HG03175 (cell line): ENCODE measurements at regions not wholly inside any gene's neighbourhood (a gene's known extent, or its start where the extent isn't known, plus 50 kb on each side); places are given as distances from the start of the nearest gene placed in this dataset.
"Not testable (repeated sequence)": the region's sequence is repeated elsewhere in the genome, so short reads cannot be mapped to it uniquely, and the experiment has no call there.

Experiments
- ATAC-seq: cut with Tn5 transposase; IDR thresholded peaks from one replicate; pipeline ENCODE4 v1.9.1; 2021; ENCODE audit warnings: mild to moderate bottlenecking, moderate library complexity; ENCODE audit not compliant: unreplicated experiment

DNA sequence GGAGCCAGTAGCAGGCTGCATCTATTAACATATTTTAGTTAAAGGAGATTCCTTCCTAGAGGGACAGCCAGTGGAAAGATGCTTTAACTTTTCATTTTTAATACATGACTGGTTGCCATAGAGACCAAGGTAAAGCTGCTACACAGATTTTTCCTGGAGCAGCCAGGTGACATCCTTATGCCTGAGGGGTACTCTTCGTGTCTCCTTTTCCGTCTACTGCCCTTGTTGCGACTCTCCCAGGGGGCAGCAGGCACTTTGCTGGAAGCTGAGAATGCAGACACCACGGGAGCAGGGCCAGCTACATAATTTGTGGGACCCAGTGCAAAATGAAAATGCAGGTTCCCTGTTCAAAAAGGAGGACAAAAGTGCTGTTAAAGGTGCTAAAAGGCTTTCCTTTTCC lies 340.4 kb downstream of the CEP170 start:
- ATAC-seq = not testable (repeated sequence)

GRCh38 chr1:242912855-242913254 lies 342.2 kb downstream of the CEP170 start:
- not testable (repeated sequence) for ATAC-seq

GRCh38 chr1:242900558-242900957 lies 354.5 kb downstream of the CEP170 start:
- ATAC-seq = peak; percentile 86

DNA sequence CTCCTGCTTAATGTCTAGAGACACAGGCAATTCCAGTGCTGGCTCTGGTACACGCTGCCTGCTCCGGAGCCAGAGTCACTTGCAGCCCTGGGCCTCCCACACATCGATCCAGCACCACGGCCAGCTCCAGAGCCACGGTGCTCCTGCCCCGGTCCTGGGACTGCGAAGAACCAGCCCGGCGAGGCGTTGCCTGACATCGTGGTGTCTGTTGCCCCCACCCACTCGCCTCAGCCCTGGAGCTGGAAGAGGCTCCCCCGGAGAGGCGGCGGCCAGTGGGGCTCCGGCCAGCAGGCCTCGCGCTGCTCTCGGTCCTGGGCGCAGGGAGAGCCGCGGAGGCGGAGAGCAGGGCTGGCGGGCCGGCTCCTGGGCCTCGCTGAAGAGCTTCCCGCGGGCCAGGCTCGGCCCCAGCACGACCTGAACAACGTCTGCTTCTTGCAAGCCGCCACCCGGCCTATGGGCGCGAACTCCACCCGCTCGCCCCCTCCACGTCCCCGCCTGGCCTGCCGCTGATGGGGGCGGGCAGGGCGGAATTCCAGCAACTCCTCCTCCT lies 364.8 kb downstream of the CEP170 start:
- ATAC-seq = no peak

DNA sequence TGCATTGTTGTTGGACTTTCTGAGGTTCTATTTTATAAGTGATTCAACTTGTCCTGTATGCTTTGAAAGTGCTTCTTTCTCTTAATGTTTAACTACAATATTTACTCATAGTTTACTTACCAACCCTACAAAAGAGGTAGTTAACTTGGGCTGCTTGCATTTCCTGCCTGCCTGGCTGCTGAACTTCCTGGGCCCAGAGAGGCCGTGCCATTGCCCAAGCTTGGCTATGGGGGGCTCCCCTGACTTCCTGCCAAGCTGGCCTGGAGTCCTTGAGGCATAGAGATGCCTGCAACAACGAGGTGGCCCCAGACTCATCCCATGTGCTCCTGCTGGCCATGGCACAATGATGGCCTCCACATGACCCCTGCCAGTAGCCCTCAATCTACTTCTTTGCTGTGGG lies 361.6 kb upstream of the PLD5 start:
- ATAC-seq = peak; percentile 96

DNA sequence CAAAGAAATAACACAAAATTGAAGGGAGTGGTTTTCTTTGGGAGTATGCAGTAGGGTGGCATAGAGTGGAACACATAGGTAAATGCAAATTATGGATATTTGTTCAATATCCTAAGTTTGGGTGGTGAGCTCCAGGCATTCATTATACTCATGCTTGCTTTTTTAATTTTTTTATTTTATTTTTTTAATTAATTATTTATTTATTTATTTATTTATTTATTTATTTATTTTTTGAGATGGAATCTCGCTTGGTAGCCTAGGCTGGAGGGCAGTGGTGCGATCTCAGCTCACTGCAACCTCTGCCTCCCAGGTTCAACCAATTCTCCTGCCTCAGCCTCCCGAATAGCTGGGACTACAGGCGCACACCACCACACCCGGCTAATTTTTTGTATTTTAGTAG lies 355.5 kb upstream of the PLD5 start:
- not testable (repeated sequence) for ATAC-seq

DNA sequence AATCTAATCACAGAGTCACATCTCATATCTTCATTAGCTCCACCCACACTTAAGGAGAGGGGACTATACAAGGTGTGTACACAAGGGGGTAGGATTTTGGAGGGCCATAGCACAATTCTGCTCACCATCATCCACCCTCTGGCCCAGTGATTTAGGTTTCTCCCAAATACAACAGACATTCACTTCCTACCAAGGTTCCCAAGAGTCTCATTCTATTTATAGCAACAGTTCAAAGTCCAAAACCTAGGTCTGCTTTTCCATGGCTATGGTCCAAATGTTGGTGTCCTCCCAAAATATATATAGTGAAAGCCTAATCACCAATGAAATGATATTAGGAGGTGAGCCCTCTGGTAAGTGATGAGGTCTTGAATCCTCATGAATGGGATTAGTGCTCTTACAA lies 353.2 kb upstream of the PLD5 start:
- no peak for ATAC-seq

GRCh38 chr1:242877229-242877628 lies 352.7 kb upstream of the PLD5 start:
- ATAC-seq = no peak

GRCh38 chr1:242876030-242876429 lies 351.5 kb upstream of the PLD5 start:
- no peak for ATAC-seq

DNA sequence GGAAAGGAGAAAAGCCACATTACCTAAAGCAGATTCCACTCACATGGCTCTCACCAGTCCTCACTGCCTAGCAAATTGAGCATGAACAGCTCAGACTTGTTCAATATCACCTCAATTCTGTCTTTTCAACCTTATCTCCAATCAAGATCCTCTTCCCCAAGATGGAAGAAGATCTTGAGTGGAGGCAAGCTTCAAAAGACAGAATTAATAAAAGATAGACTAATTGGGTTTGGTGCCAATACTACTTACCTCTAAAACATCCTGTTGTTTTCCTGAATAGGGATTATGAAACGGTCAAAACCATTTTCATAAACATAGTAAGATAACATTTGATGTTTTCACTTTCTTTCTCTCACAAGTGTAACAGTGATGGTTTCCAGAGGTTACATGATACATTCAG lies 349.2 kb upstream of the PLD5 start:
- no peak for ATAC-seq

- ATAC-seq = no peak
Observed at GRCh38 chr1:242872521-242872920, 348.0 kb upstream of the PLD5 start.

DNA sequence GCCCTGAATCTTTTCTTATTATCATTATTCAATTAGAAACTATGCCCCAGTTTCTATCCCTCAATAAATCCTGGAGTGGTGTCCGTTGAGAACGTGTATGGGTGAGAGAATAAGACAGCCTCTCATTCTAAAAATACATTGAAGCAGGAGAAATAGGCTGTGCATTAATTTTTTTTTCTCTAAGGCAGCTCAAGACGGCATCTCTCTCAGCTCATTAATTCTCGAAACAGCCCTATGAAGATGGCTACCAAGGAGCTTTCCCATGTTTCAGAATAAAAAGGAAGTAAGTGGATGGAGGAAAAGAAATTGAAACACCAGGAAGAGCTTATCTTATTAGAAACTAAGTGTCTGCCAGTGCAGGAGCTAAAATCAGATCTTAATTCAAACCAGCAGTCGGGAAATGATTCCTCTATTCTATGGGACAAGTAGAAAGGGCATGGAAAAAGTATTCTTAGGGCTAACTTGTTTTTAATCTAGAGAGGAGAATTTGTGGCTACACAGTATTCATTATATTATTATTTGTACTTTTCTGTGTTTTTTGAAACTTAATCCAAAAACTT lies 347.1 kb upstream of the PLD5 start:
- no peak for ATAC-seq

GRCh38 chr1:242870966-242871365 lies 346.5 kb upstream of the PLD5 start:
- ATAC-seq = peak; percentile 60

DNA sequence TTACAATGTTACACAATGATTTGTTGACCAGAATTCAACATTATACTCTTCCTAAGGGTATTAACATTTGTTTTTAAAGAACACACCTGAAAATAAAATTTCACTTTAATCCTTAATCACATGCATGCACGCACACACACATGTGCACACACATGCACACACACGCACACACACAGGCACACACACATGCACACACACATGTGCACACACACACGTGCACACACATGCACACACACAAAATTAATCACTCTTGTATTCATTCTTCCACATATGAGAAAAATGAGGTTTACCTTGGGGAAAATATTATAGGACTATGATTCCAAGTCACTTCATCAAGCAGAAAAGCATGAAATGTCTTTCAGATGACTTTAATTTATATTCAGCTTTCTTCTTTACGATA lies 331.8 kb upstream of the PLD5 start:
- ATAC-seq = no peak

- no peak for ATAC-seq
Observed at GRCh38 chr1:242854466-242854865, 330.0 kb upstream of the PLD5 start.

DNA sequence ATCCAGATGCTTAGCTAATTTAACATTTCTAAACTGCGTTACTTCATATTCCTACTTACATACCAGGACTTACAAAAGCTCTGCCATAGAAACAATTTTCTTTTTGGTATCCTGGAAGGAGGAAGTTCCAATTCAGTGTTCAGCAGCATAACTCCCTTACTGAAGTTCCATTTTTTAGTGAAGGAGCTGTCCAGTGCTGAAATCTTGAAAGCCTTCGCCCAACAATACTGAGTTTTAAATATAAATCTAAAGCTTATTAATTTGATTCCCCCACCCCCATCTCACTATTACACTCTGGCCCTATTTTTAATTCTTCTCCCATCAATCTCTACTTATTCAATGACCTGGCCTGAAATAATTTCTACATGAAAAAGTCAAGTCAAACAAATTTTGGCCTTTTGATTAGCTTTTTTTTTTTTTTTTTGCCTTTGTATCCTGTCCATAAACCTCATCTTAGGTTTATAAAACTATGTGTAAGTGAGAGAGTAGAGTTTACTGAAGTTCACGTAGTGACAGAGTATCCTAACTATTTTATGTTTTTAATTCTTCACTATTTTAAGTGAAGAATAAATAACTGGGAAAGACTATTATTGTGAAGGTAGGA lies 323.0 kb upstream of the PLD5 start:
- ATAC-seq = no peak

- ATAC-seq = no peak
Observed at GRCh38 chr1:242842094-242842493, 317.6 kb upstream of the PLD5 start.

DNA sequence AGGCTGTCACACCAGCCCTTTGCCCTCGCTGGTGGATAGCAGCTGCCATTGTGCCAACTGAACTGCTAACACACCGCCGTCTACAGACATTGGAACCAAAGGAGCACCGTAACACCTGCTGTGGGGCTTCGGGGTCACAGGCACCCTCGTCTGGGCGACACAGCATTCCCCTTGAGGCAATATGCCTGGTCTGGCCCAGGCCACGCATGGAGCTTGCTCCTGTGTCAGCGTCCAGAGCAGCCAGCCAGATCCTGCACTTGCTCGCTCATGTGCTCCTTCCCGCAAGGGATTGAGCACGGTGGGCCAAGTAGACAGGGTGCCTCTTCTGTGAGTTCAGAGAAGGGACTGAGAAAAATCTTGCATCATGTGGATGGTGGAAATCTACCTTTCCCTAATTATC lies 314.6 kb upstream of the PLD5 start:
- no peak for ATAC-seq

DNA sequence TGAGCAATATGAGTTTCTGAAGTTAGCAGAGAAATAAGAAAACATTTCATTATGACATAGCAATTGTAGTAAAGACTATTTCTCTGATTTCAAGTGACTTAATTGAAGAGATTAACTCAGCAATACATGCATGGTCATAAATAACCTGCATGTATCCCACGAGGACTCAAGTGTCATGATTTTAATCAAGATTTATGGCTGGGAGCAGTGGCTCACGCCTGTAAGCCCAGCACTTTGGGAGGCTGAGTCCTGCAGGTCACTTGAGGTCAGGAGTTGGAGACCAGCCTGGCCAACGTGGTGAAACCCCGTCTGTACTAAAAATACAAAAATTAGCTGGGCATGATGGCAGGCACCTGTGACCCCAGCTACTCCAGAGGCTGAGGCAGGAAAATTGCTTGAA lies 311.9 kb upstream of the PLD5 start:
- ATAC-seq = no peak

DNA sequence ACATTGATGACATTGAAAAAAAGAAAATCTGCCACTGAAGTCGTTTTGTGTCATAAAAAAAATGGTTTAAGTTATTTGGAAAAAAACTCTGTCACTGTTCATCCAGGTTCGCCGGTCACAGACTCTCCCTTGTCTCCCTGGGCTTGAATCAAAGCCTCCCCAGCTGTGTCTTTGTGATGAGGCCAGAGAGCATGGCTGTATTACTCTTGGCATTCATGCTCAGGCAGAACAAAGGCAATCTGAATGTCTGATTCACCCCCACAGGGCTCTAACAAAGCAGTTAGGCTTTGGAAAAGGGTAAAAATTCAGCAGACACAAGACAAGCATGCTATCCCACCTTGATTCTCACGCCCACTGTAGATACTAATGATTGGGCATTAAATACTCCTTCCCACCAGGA lies 304.3 kb upstream of the PLD5 start:
- ATAC-seq = no peak

DNA sequence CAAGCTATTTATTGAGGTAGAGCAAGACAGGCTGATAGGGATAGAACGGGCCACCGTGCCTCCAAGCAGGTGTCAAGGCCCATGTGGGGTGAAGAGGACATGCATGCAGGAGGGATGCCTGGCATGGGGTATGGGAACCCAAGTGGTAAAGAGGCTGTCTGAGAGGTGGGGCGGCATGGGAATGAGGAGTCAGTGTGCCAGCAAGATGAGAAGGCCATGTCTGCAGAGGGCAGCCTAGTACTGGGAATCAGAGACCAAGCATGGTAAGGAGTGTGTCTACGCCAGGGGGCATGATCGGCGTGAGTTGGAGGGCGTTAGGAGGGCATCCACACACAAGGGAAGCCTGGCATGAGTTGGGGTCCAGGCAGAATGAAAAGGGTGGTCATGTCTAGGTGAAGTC lies 303.7 kb upstream of the PLD5 start:
- no peak for ATAC-seq

DNA sequence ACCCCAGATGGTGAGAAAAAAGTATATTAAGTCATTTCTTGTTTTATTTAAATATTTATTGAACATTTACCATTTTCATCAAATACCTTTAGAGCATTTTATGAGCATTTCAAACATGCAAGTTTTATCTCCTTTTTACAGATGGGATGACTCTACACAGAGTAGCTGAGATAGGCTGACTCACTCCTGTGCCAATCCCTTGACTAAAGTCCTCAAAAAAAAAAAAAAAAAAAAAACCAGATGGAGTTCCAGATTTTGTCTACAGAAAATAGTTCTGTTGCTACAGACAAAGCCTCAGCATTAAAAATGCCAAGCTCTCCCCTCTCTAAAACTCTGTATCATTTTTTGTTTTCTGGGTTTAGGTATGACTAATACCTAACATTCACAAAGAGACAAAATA lies 303.0 kb upstream of the PLD5 start:
- no peak for ATAC-seq
